Transverse colon (tissue), 3 donors: ENCODE measurements at regions not wholly inside any gene's neighbourhood (a gene's known extent, or its start where the extent isn't known, plus 50 kb on each side); places are given as distances from the start of the nearest gene placed in this dataset.

Experiments used
- CTCF ChIP-seq, 5 experiments: fragments of 200-600 bp in 3 of 5; fragments of 450-650 bp in 2 of 5; sonication (generic) in 3 of 5; IDR thresholded peaks; 1 replicate in 2 of 5; 2 replicates in 3 of 5; pipeline ENCODE4 v1.5.1; 2016 to 2017; ENCODE audit warnings: antibody characterized with exemption in 5 of 5, inconsistent platforms in 3 of 5, mild to moderate bottlenecking in 2 of 5, moderate library complexity in 1 of 5
- EP300 ChIP-seq: sonication (generic); formaldehyde crosslinking; IDR thresholded peaks from one replicate; pipeline ENCODE4 v1.6.1; 2017; ENCODE audit warnings: antibody characterized with exemption, low read depth

DNA sequence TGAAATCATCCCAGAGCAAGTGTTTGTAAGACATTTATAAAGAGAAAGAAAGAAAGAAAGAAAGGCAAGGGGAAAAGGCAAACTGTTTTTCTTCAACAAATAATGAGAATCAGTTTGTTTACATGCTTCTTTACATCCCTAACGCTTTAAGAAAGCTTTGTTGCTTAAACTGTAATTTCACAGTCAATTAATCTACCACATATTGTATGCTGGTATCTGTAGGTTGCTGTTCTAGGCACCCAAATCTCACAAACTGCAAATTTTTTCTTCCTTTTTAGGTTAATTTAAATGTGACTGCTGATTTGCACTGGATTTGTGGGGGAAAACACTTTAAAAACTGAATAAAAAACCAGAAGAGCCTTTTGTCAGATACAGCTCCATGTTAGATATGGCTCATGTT, 384.2 kb downstream of the ATP23 start:
- TF ChIP-seq EP300, result no peak
- no peak for TF ChIP-seq CTCF (IDR thresholded peaks at IDR 0.05)
